ENCODE measurements at regions not wholly inside any gene's neighbourhood (a gene's known extent, or its start where the extent isn't known, plus 50 kb on each side); places are given as distances from the start of the nearest gene placed in this dataset.

DNA sequence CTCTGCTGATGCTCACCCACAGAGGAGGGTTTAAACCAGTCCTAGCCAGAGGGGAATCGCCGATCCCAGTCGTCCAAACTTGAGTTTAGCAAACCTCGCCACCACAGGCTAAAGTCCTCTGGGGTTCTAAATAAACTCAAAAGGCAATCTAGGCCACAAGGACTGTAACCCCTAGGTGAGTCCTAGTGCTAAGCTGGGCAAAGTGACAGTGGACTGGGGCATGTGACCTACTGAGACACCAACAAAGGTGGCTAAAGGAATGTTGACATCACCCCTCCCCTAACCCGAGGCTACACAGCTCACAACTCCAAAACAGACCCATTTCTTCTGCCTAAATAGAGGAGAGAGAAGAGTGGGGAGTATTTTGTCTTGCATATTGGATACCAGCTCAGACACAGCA lies 142.8 kb upstream of the PRDX4 start:
- no peak for DNase-seq (ENCODE audit: low read depth in 2 of 3, low spot score in 2 of 3)

DNA sequence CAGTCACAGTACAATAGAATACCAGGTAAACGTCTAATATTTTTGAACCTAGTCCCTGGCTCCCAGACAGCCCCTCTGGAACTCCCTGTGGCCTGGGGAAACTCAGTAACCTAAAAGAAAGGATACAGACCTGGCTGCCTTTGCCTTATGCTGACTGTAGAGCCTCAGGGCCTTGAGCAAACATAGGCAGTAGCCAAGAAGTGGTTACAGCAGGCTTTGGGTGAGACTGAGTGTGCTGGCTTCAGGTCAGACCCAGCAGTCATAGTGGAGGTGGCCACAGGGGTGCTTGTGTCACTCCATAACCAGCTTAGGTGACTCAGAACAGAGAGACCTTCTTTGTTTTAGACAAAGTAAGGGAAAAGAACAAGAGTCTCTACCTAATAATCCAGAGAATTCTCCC lies 141.8 kb upstream of the PRDX4 start:
- no peak for DNase-seq (ENCODE audit: low read depth in 2 of 3, low spot score in 2 of 3)

DNA sequence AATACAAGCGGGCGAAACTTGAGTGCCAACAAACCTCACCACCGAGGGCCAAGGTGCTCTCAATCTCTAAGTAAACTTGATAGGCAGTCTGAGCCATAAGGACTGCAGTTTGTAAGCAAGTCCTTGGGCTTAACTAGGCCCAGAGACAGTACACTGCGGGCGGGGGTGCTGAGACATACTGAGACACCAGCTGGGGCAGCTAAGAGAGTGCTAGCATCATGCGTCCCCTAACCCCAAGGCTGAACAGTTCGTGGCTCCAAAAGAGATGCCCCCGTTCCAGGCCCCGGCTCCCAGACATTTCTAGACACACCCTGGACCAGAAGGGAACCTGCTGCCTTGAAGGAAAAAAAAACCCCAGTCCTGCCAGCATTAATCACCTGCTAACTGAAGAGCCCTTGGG lies 126.8 kb upstream of the PRDX4 start:
- no peak for DNase-seq (ENCODE audit: low read depth in 2 of 3, low spot score in 2 of 3)

DNA sequence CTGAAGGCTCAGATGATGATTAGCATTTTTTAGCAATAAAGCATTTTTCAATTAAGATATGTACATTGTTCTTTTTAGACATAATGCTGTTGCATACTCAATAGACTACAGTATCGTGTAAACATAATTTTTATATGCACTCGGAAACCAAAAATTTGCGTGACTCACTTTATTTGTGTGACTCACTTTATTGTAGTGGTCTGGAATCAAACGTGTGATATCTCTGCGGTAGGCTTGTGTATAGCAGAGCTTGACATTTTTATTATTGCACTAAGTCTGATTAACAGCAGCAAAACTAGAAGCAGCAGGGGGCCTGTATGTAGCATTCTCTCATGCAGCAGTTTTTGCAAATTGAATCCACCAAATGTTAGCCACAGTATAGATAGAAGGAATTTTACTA lies 119.1 kb upstream of the PRDX4 start:
- no peak for DNase-seq (ENCODE audit: low read depth in 2 of 3, low spot score in 2 of 3)

DNA sequence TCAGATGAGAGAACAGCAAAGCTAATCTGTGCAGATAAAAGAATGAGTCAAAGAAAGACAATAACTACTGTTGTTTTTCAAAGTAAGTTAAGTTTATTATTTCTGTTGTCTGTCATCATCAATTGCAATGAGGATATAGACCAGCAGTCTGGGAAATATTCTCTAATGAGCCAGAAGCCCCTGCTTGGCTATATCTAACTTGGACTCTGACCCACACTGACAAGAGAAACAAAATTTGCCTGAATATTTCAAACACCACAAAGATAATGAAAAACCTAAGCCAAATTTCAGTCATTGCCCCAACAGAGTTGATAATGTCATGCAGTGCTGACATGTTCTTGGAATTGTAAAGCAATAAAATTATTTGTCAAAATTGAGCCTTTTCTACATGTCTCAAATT lies 115.0 kb upstream of the PRDX4 start:
- DNase-seq (ENCODE audit: low read depth in 2 of 3, low spot score in 2 of 3), result no peak

DNA sequence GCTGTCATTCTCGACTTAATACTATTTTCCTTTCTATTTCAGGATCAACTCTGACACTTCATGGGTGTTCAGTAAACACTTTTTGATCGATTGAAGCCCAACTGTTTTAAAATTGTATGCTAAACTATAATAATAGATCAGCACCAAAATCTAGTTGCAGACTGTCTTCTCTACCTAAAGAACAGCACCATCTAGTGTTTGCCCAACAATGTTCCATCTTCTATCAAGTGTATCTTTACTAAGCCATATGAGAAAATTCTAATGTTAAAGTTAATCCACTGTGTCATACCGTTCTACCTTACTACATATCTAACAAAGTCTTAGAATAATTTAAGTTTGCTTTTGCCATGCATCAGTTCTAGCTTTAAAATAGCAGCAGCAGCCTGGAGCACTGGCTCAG lies 113.0 kb upstream of the PRDX4 start:
- DNase-seq (ENCODE audit: low read depth in 2 of 3, low spot score in 2 of 3), result peak in 2 of 3 donors; percentile 16 to 50

DNA sequence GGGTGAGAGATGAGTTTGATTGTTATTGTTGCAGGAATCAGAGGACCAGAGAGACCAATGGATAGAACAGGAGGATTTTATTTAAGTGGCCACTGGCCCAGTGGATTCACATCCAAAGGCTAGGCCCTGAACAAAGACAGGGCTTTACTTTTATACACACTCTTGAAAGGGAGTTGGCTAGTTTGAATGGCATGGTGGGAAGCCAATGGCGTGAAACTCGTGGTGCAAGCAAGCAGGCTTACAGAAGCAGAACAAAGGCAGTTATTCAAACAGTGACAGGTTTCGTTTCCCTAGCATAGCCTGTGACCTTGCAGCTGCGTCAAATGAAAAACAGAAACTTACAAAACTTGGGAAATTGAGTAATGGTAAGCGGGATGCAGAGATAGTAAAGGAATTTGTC lies 110.2 kb upstream of the PRDX4 start:
- DNase-seq (ENCODE audit: low read depth in 2 of 3, low spot score in 2 of 3), result no peak

DNA sequence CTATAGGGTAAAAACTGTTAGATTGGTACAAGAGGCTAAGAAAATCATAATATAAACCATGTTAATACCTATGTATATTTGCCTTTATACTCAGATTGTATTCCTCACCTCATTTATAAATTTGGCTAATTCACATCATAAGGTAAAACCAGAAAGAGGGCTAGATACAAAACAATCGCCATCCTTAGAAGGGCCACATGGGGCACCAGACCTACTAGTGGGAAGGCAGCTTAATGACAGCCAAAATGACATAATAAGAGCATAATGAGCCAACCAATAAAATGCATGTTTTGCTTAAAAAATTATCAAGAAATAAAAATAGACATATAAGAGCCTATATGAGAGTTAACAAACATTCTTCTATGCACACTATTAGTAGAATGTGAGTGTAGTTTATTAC lies 107.3 kb upstream of the PRDX4 start:
- DNase-seq (ENCODE audit: low read depth in 2 of 3, low spot score in 2 of 3), result no peak

DNA sequence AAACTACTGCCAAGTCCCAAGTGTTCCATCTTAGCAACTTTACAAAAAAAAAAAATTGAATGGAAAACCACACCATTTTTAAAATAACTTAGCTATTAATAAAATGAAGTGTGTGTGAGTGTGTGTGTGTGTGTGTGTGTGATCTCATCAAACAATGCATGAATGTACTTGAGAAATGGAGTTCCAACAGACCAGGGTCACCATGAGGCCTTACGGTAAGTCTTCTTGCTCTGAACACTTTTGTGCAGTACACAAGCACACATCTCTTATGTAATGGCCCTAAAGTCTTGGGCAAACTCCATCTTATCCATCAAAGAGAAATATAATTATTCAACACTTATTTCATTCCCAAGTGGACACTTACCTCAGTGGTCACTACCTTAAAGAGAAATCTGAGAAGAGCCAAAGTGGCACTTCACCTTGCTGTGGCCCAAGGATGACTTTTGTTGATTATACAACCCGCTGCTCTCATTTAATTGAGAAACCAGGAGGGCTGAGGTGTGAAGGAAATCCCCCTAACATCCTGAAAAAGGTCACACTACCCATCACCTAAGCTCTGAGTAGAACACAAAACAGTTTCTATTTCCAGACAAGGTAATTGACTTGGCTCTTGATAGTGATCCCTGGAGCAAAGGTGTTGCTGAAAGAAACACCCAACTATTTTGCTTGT lies 96.5 kb upstream of the PRDX4 start:
- no peak for DNase-seq (ENCODE audit: low read depth in 2 of 3, low spot score in 2 of 3)

DNA sequence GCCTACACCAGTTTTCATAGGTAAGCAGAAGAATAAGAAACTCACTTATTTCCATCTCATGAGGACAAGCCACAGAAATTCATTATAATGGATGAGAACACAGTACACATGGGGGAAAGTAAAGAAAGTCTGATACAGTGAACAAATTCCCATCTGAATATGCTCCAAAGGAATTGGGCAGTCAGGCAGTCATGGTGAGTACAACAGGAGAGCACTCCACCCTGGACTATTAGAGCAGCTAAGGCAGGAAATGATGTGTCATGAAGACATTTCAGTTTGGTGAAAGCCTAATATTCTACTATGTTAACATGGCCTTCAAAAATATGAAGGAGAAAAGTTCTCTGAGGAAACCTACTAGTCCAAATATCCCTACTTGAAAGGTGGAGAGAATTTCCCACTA lies 92.0 kb upstream of the PRDX4 start:
- no peak for DNase-seq (ENCODE audit: low read depth in 2 of 3, low spot score in 2 of 3)

DNA sequence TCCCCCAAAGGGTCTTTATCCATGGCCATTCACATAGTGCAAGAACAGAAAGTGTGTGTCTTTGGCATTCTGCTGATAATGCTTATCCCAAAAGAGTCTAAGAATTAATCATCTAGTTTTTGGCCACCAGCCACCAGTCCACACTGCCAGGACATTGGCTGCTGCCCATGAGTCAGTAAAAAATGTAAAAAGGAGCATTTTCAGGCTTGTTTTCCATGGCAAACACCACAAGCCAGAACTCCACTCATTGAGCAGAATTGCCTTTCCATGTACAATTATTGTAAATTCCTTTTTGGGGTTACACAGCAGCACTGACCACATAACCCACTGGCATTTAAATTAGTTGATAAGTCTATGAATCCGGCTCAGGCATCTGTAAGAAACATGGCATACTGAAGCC lies 89.2 kb upstream of the PRDX4 start:
- no peak for DNase-seq (ENCODE audit: low read depth in 2 of 3, low spot score in 2 of 3)

DNA sequence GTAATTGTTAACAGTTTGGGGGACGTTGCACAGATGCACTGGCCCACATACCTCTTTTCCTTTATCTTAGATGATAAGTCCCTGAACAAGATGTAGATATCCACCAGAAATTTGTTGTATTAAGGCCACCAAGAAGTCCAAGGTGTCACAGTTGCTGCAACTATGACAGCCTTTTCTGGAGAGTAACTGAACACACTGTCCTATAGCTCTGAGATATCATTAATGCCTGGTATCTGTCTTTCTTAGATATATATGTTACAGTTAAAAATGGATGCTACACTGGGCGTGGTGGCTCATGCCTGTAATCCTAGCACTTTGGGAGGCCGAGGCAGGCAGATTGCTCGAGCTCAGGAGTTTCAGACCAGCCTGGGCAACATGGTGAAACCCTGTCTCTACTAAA lies 77.8 kb upstream of the PRDX4 start:
- no peak for DNase-seq (ENCODE audit: low read depth in 2 of 3, low spot score in 2 of 3)

DNA sequence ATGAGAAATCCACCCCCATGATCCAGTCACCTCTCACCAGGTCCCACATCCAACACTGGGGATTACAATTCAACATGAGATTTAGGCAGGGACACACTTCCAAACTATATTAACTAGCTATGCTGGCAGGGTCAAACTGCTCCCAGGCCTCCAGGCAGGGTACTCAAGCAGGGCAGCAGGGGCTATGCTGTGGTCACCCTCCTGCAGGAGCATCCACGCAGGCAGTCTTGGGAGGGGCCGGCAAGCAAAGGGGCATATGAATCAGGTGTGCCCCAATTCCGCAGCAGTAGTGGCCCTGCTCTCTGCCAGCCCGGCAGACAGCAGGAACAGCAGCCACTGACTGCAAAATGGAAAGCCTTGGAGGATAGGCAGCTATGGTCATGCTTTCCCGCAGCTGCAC lies 74.6 kb upstream of the PRDX4 start:
- no peak for DNase-seq (ENCODE audit: low read depth in 2 of 3, low spot score in 2 of 3)

DNA sequence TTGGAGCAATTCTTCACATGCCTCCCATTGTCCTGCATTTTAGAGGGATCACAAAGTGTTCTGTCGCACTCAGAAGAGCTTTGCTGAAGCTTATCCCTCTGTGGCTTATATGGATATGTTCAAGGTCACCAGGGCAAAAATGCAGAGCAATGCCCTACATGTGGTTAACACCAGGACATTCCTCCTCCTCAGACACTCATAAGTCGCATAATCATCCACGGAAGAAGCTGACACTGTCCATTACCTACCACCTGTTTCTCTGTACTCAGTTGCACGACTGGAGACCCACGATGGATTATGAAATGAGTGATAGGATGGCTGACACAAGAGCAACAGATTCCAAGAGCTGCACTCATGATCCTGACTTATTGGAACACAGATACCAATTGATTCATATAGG lies 68.7 kb upstream of the PRDX4 start:
- no peak for DNase-seq (ENCODE audit: low read depth in 2 of 3, low spot score in 2 of 3)

DNA sequence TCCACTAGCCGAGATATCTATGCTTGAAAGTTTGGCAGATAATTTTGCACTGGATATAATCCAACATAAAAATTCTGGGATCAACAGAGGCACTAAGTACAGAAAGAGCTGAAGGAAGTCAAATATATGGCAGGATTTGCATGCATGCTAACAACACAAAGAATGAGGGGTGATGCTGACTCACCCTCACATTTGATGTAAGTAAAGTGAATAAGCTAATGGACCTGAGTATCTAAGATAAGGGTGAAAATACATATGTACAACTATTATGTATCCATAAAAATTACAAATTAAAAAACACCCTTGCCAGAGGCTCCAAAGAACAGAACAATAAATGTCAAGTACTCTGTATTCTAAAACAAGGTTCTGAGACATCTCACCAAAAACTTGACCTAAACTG lies 63.8 kb upstream of the PRDX4 start:
- DNase-seq (ENCODE audit: low read depth in 2 of 3, low spot score in 2 of 3), result no peak

DNA sequence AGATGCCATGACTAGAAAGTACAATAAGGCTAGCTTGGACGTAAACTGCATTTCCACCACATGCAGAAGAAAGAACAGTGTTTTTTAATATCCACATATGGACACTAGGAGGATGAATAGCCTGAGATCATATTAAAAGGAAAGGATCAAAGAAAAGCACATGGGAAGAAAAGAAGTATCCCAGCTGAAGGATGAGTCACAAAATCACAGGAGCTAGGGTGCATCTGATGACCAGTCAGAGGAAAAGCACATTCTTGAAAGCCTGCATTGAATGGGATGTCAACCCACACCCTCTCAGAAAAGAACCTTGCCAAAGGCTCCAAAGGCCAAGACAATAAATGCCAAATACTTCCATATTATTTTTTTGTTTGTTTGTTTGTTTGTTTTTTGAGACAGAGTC lies 56.8 kb upstream of the PRDX4 start:
- no peak for DNase-seq (ENCODE audit: low read depth in 2 of 3, low spot score in 2 of 3)

DNA sequence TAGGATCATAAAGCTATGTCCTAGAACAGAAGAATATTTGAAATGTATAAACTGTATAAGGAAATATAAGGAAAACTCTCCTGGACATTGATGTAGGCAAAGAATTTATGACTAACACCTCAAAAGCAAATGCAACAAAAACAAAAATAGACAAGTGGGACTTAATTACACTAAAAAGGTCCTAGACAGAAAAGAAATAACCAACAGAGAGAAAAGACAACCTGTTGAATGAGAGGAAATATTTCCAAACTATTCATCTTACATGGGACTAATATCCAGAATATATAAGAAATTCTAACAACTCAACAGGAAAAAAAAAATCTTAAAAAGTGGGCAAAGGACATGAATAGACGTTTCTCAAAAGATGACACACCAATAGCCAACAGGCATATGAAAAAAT lies 54.4 kb upstream of the PRDX4 start:
- DNase-seq (ENCODE audit: low read depth in 2 of 3, low spot score in 2 of 3), result no peak

DNA sequence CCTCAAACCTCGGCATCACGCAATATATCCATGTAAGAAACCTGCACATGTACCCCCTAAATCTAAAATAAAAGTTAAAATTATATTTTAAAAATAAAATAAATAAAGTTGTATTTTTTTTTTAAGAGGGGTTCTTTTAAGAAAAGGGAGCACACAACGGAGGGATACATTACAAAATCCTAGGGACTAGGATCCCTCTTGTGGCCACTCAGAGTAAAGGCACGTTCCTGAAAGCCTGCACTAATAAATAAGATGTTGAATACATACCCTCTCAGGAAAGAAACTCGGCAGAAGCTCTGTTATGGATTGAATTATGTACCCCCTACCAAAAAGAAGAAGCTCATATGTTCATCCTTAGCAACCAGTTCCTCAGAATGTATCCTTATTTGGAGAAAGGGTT lies 50.9 kb upstream of the PRDX4 start:
- peak in 1 of 3 donors; percentile 18 for DNase-seq (ENCODE audit: low read depth in 2 of 3, low spot score in 2 of 3)
